OCI-LY7 (cell line): ENCODE measurements at regions not wholly inside any gene's neighbourhood (a gene's known extent, or its start where the extent isn't known, plus 50 kb on each side); places are given as distances from the start of the nearest gene placed in this dataset.

Source experiments
- CTCF ChIP-seq: fragments of 200-600 bp; sonication (generic); conservative IDR thresholded peaks from 2 replicates; pipeline ENCODE4 v1.5.1; 2014; ENCODE audit warnings: mild to moderate bottlenecking, antibody characterized with exemption, low read length, moderate library complexity, mixed read lengths
- EZH2phosphoT487 ChIP-seq: fragments of 200-600 bp; sonication (generic); IDR thresholded peaks from 2 replicates; pipeline ENCODE4 v1.6.1; 2018; ENCODE audit warnings: low read depth, borderline replicate concordance, mild to moderate bottlenecking, mixed run types, antibody characterized with exemption, low read length, moderate library complexity, mixed read lengths

- TF ChIP-seq CTCF = no peak
- no peak for TF ChIP-seq EZH2phosphoT487
Observed at GRCh38 chr21:36210779-36211659, 54.4 kb downstream of the DOP1B start.
